ENCODE measurements at regions not wholly inside any gene's neighbourhood (a gene's known extent, or its start where the extent isn't known, plus 50 kb on each side); places are given as distances from the start of the nearest gene placed in this dataset.

DNA sequence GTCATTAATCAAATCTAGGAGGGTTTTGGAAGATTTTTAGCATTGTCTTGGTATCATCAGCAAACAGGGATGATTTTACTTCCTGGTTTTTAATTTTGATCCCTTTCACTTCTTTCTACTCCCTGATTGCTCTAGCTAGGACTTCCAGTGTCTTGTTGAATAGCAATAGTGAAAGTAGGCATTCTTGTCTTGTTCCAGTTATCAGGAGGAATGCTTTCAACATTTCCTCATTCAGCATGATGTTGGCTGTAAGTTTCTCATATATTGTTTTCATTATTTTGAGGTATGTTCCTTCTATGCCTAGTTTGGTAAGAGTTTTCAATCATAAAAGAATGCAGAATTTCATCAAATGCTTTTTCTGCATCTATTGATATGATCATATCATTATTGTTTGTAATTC lies 244.2 kb upstream of the CLEC14A start:
- TF ChIP-seq ZFX (IDR thresholded peaks at IDR 0.05; ENCODE audit: borderline replicate concordance) = no peak
- TF ChIP-seq, protein P1, sequence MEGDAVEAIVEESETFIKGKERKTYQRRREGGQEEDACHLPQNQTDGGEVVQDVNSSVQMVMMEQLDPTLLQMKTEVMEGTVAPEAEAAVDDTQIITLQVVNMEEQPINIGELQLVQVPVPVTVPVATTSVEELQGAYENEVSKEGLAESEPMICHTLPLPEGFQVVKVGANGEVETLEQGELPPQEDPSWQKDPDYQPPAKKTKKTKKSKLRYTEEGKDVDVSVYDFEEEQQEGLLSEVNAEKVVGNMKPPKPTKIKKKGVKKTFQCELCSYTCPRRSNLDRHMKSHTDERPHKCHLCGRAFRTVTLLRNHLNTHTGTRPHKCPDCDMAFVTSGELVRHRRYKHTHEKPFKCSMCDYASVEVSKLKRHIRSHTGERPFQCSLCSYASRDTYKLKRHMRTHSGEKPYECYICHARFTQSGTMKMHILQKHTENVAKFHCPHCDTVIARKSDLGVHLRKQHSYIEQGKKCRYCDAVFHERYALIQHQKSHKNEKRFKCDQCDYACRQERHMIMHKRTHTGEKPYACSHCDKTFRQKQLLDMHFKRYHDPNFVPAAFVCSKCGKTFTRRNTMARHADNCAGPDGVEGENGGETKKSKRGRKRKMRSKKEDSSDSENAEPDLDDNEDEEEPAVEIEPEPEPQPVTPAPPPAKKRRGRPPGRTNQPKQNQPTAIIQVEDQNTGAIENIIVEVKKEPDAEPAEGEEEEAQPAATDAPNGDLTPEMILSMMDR (IDR thresholded peaks at IDR 0.05) = no peak

All from 22Rv1 (cell line).